Endothelial cell of umbilical vein (primary cell): ENCODE measurements at regions not wholly inside any gene's neighbourhood (a gene's known extent, or its start where the extent isn't known, plus 50 kb on each side); places are given as distances from the start of the nearest gene placed in this dataset.

ENCODE experiments used
- BruUV-seq: library from RNA; stranded (reverse); fragments of 400-500 nt; replicated peaks from 2 replicates; lab custom pipeline; 2021; lab: Mats Ljungman, UMichigan
- CTCF ChIA-PET: fragments of 300-600, 350-600 bp; sonication (Branson Sonifier 250); formaldehyde crosslinking; loops from one replicate; lab custom pipeline; 2021; ENCODE audit warnings: antibody characterized with exemption, inconsistent platforms; lab: Charles Lee
- POLR2A ChIA-PET: fragments of 300-600, 350-600 bp; sonication (Branson Sonifier 250); formaldehyde crosslinking; loops from one replicate; lab custom pipeline; 2021; ENCODE audit warnings: antibody characterized with exemption, inconsistent platforms; lab: Charles Lee
- DNase-seq: peaks from one replicate; pipeline ENCODE4 v3.0.0-alpha.2; 2011; ENCODE audit warnings: low read depth, low spot score
- FAIRE-seq: peaks from 2 replicates; lab custom pipeline; 2011; peaks lifted over from hg19 to GRCh38; lab: Jason Lieb, UNC
- H2AFZ ChIP-seq: 2 replicates; pipeline ENCODE4 v1.6.0; 2012; ENCODE audit warnings: low read depth, low read length, control low read depth, inconsistent platforms
- H3K27ac ChIP-seq: 2 replicates; pipeline ENCODE4 v1.5.1; 2011; ENCODE audit warnings: low read depth, mild to moderate bottlenecking, control low read depth, low read length, moderate library complexity; ENCODE audit not compliant: insufficient read depth
- H3K27me3 ChIP-seq, 2 experiments: 2 replicates each; pipeline versions ENCODE4 v1.6.0 to v1.6.1; 2011; ENCODE audit warnings: low read length in 2 of 2, mixed read lengths in 1 of 2; ENCODE audit not compliant: control insufficient read depth in 2 of 2, insufficient read depth in 2 of 2
- H3K36me3 ChIP-seq, 2 experiments: 2 replicates in 1 of 2; 3 replicates in 1 of 2; pipeline ENCODE4 v1.5.1; 2011; ENCODE audit warnings: low read length in 2 of 2, mild to moderate bottlenecking in 1 of 2, moderate library complexity in 1 of 2; ENCODE audit not compliant: control insufficient read depth in 2 of 2, insufficient read depth in 2 of 2; ENCODE audit errors: extremely low read depth in 1 of 2
- H3K4me1 ChIP-seq: 3 replicates; pipeline ENCODE4 v1.5.1; 2011; ENCODE audit warnings: mild to moderate bottlenecking, low read length; ENCODE audit not compliant: control insufficient read depth, insufficient read depth; ENCODE audit errors: extremely low read depth
- H3K4me2 ChIP-seq: 2 replicates; pipeline ENCODE4 v1.6.1; 2011; ENCODE audit warnings: low read length, control low read depth, mixed read lengths; ENCODE audit not compliant: insufficient read depth
- H3K4me3 ChIP-seq, 3 experiments: fragments of 200-600 bp in 1 of 3; sonication (generic), shearing (Covaris generic) in 1 of 3; replicated peaks in 1 of 3; 2 replicates each; pipeline ENCODE4 v1.5.1; 2011 to 2016; ENCODE audit warnings: control low read depth in 3 of 3, low read length in 3 of 3, mild to moderate bottlenecking in 2 of 3, inconsistent platforms in 1 of 3, low read depth in 1 of 3, moderate library complexity in 1 of 3; ENCODE audit not compliant: insufficient read depth in 1 of 3
- H3K79me2 ChIP-seq: 2 replicates; pipeline ENCODE4 v1.6.0; 2012; ENCODE audit warnings: low read length, inconsistent platforms; ENCODE audit not compliant: control insufficient read depth, insufficient read depth
- H3K9ac ChIP-seq: replicated peaks from 2 replicates; pipeline ENCODE3; 2011; ENCODE audit warnings: low read length, control low read depth; ENCODE audit not compliant: insufficient read depth; ENCODE audit errors: extremely low read depth
- H3K9me1 ChIP-seq: replicated peaks from 3 replicates; pipeline ENCODE4 v1.6.0; 2011; ENCODE audit warnings: mild to moderate bottlenecking, low read length; ENCODE audit not compliant: control insufficient read depth, insufficient read depth; ENCODE audit errors: extremely low read depth
- H3K9me3 ChIP-seq: replicated peaks from 2 replicates; pipeline ENCODE4 v1.5.1; 2012; ENCODE audit warnings: low read length, inconsistent platforms; ENCODE audit not compliant: control insufficient read depth, insufficient read depth
- H4K20me1 ChIP-seq: replicated peaks from 2 replicates; pipeline ENCODE3; 2011; ENCODE audit warnings: mild to moderate bottlenecking, low read length; ENCODE audit not compliant: control insufficient read depth, insufficient read depth; ENCODE audit errors: extremely low read depth
- CTCF ChIP-seq, 2 donors: IDR thresholded peaks; 1 replicate in 1 of 2; 2 replicates in 1 of 2; pipeline ENCODE4 v1.5.1; 2011; ENCODE audit warnings: low read length in 2 of 2, mild to moderate bottlenecking in 2 of 2, moderate library complexity in 2 of 2, control low read depth in 1 of 2, inconsistent platforms in 1 of 2, low read depth in 1 of 2; ENCODE audit not compliant: insufficient read depth in 1 of 2; ENCODE audit errors: extremely low read depth in 1 of 2
- EZH2 ChIP-seq: IDR thresholded peaks from 2 replicates; pipeline ENCODE4 v1.6.1; 2012; ENCODE audit warnings: borderline replicate concordance, low read depth, mild to moderate bottlenecking, moderate library complexity, low read length, inconsistent platforms; ENCODE audit not compliant: severe bottlenecking
- FOS ChIP-seq: IDR thresholded peaks from 2 replicates; pipeline ENCODE4 v1.6.1; 2011; ENCODE audit warnings: mild to moderate bottlenecking, low read length, moderate library complexity, borderline replicate concordance; ENCODE audit not compliant: insufficient read depth
- GATA2 ChIP-seq: IDR thresholded peaks from 2 replicates; pipeline ENCODE4 v1.7.0; 2011; ENCODE audit warnings: low read depth, mild to moderate bottlenecking, moderate library complexity, mixed read lengths, low read length; ENCODE audit not compliant: insufficient read length, insufficient read depth
- JUN ChIP-seq: IDR thresholded peaks from 2 replicates; pipeline ENCODE4 v1.6.1; 2011; ENCODE audit warnings: borderline replicate concordance, low read depth; ENCODE audit not compliant: insufficient read length, insufficient read depth
- MAX ChIP-seq: IDR thresholded peaks from 2 replicates; pipeline ENCODE4 v1.6.1; 2011; ENCODE audit not compliant: insufficient read depth, insufficient read length
- MYC ChIP-seq: IDR thresholded peaks from one replicate; pipeline ENCODE4 v1.6.1; 2011; ENCODE audit warnings: mild to moderate bottlenecking, low read depth, low read length
- POLR2A ChIP-seq: IDR thresholded peaks from 2 replicates; pipeline ENCODE4 v1.6.1; 2012; ENCODE audit warnings: low read depth, mild to moderate bottlenecking, control low read depth, low read length
- POLR2AphosphoS5 ChIP-seq: IDR thresholded peaks from 2 replicates; pipeline ENCODE4 v1.6.1; 2012; ENCODE audit warnings: low read depth, mild to moderate bottlenecking, control low read depth, low read length, moderate library complexity; ENCODE audit not compliant: insufficient read depth
- dilution Hi-C: fragments of 300-500 bp; cut with MboI; formaldehyde crosslinking; loops from one replicate; pipeline ENCODE4 v1.15.0; 2019; ENCODE audit warnings: low sequenced_read_pairs; ENCODE audit not compliant: extremely low pct_ligation_motif_present
- intact Hi-C: fragments of 100-400 bp; cut with micrococcal nuclease; formaldehyde crosslinking; loops from one replicate; pipeline ENCODE4 v1.10.0; 2022

GRCh38 chr1:232688398-232688797 is 58.5 kb upstream of the SIPA1L2 start:
- no peaks in the 10 kb centered on the region for H3K9me1 ChIP-seq
- no peak overlapping the region for H3K9ac ChIP-seq
- H3K4me2 ChIP-seq, result no peak overlapping the region
- H3K79me2 ChIP-seq, result no peaks in the 10 kb centered on the region
- intact Hi-C loops (no loop called here), dilution Hi-C loops (no loop called here)
- no peaks in the 10 kb centered on the region for H3K36me3 ChIP-seq
- peaks cover 46% of the 10 kb centered on the region for H3K4me1 ChIP-seq
- FAIRE-seq (no peak), DNase-seq (no peak)
- no peaks in the 10 kb centered on the region for H3K9me3 ChIP-seq
- TF ChIP-seq FOS (no peak), MYC (no peak), POLR2A (no peak), MAX (no peak), GATA2 (no peak), JUN (no peak), EZH2 (no peak), CTCF (IDR thresholded peaks at IDR 0.05; ENCODE audit: extremely low read depth in 1 of 2, insufficient read depth in 1 of 2, low read depth in 1 of 2, low read length in 2 of 2) (no peak), POLR2AphosphoS5 (no peak)
- ChIA-PET CTCF (no interaction called here), POLR2A (no interaction called here)
- no peak overlapping the region for H2AFZ ChIP-seq
- no peak overlapping the region for H3K27ac ChIP-seq
- H3K27me3 ChIP-seq, result no peaks in the 10 kb centered on the region
- no peak overlapping the region for H3K4me3 ChIP-seq
- no TSS peak for BruUV-seq
- H4K20me1 ChIP-seq, result no peaks in the 10 kb centered on the region
